ENCODE measurements at regions not wholly inside any gene's neighbourhood (a gene's known extent, or its start where the extent isn't known, plus 50 kb on each side); places are given as distances from the start of the nearest gene placed in this dataset.
"Not testable (repeated sequence)": the region's sequence is repeated elsewhere in the genome, so short reads cannot be mapped to it uniquely, and the experiment has no call there.

DNA sequence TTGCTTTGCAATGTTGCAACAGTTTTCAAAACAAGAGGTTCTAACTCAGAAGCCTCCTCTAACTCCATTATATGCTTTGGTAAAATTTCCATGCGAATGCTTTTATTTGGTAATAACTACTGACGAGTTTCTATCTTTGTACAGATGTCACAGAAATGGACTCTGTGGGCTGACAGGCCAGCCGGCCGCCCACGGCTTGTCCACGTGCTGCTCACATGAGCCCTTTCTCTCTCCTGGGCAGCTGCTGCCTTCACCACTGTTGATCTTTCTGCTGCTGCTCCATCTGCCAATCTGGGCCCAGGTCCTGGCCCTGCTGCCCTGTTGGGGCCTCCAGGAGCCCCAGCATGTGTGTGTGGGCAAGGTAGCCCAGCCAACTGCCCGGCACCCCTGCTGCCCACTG is 168.2 kb upstream of the TMEM132C start:
- DNase-seq: no peak

DNA sequence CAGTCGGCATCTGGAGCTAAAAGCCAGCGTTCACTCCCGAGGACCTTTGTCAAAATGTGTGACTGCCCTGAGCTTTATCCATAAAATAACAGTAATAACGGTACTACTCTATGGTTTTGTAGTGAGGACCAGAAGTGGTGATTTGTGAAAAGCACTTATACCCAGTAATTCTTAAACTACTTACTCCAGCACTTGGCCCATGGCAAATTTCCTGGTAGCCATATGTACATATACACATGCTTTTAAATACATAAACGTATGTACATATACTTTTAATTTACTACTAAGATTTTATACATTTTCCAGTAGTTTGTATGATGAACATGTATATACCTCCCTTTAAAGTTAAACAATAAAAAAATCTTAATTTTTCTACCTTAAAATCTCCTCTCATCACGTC is 163.8 kb upstream of the TMEM132C start:
- no peak for DNase-seq

GRCh38 chr12:128109236-128109635 is 157.7 kb upstream of the TMEM132C start:
- DNase-seq: no peak

GRCh38 chr12:128109636-128110035 is 157.3 kb upstream of the TMEM132C start:
- DNase-seq: no peak

DNA sequence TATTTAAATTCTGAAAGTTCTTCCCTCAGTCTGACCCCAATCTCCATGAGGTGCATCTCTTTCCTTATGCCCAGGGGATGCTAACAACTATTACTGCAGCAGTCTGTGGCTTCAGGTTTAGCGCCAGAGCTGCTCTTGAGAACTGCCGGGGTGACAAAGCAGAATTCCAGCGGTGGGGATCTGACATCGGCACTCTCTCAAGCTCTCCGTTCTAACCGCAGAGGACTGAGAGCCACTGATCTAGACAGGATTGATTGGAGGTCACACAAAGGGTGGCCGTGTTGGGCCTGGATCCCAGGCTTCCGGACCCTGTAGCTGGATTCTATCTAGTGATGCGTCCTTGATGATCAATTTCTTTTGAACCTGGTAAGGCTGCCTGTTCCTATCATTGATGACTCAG is 155.6 kb upstream of the TMEM132C start:
- DNase-seq: no peak

DNA sequence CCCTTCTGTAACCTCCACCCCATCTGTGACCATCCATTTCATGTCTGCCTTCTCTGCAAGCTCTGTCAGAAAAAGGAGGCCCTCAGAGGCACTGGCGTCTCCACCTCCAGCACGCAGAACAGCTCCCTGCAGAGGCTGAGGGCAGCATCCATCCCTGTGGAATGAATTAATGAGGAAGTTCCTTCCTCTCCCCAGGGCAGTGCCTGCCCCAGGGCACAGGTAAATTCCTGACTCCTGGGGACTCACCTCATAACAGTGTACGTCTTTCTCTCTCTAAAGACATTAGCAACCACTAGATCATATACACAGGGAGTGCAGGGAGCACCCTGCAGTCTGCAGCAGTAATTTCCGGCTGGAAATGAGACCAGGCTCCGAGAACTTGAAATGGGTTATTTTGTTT is 155.0 kb upstream of the TMEM132C start:
- DNase-seq: no peak

DNA sequence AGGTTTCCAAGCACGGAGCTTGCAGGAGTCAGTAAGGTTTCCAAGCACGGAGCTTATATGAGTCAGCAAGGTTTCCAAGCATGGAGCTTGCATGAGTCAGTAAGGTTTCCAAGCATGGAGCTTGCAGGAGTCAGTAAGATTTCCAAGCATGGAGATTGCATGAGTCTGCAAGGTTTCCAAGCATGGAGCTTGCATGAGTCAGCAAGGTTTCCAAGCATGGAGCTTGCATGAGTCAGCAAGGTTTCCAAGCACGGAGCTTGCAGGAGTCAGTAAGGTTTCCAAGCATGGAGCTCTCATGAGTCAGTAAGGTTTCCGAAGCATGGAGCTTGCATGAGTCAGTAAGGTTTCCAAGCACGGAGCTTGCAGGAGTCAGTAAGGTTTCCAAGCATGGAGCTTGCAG is 153.7 kb upstream of the TMEM132C start:
- not testable (repeated sequence) for DNase-seq

GRCh38 chr12:128114485-128114884 is 152.5 kb upstream of the TMEM132C start:
- DNase-seq: no peak

DNA sequence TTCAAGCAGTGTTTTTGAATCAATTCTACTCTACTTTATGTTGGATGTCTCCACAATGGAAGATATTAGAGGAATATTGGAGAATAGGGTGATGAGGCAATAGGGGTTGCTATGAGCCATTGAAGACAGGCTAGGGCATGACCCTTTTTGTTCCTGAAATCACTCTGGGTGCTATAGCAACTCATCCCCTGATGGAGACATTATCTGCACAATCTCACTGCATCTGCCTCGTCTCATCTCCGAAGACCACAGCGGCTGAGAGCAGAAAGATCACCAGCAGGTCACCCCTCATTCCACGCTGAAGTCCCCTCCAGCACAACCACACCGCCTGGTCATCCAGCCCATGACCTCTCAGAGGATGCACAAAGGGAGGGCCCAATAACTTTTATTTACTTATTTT is 150.4 kb upstream of the TMEM132C start:
- DNase-seq: no peak

DNA sequence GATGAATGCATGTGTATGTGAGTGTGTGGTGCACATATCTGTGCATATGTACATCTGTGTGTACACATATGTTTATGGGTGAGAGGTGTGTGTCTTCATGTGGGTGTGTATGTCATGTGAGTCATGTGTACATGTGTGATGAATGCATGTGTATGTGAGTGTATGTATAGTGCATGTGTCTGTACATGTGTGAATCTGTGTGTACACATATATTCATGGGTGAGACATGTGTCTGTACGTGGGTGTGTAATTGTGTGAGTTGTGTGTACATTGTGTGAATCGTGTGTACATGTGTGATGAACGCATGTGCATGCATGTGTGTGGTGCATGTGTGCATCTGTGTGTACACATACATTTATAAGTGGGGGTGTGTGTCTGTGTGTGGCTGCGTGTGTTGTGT is 146.9 kb upstream of the TMEM132C start:
- no peak for DNase-seq

DNA sequence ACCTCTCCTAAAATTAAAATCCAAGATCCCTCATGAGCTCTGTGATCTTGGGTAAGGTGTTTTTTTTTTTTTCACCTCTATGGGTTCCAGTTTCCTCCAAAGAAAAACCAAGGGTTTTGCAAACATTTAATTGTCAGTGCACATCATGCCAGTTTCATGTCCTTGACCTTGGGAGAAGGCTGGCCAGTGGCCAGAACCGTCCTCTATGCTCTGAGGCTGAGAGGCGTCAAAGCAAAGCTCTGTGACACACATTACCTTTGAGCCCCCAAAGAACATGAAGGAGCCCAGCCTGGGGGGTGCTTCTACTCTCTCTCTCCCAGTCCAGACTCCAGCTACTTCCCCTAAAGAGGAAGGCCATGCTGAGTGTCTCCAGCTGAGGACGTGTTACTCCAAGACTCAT is 145.5 kb upstream of the TMEM132C start:
- no peak for DNase-seq

DNA sequence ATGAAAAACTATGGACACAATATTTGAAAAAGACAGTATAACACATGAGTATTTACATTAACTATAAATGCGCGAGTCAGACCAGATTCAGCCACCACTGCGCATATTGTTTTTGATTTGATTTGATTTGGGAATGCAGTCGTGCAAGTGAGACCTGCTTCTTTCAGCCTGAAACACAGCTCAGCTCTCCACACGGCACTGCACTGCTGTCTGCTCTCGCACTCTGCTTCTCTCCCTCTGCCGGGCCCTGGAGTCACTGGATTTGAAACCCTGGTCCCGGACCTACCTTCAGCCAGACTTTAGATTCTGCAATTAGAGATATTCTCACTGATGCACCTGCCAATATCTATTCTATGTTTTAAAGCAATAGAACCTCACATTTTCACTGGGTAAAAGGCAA is 143.9 kb upstream of the TMEM132C start:
- no peak for DNase-seq

DNA sequence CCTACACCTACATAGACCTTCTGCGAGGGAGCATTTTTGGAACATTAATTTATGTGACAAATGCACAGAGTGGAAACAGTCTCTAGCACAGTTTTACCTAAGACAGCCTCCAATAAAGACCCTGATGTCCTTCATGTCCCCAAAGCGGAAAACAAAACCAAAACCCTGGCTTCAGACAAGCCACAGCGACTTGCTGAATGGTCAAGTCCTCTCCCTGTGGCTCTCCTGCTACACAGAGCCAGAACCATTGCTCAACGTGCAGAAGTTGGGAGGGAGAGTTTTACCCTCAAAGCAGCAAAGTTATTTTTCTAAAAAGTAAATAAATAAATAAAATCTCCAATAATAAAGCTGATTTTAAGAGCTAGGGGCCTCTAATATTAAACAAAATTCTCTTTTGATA is 135.0 kb upstream of the TMEM132C start:
- DNase-seq: no peak

DNA sequence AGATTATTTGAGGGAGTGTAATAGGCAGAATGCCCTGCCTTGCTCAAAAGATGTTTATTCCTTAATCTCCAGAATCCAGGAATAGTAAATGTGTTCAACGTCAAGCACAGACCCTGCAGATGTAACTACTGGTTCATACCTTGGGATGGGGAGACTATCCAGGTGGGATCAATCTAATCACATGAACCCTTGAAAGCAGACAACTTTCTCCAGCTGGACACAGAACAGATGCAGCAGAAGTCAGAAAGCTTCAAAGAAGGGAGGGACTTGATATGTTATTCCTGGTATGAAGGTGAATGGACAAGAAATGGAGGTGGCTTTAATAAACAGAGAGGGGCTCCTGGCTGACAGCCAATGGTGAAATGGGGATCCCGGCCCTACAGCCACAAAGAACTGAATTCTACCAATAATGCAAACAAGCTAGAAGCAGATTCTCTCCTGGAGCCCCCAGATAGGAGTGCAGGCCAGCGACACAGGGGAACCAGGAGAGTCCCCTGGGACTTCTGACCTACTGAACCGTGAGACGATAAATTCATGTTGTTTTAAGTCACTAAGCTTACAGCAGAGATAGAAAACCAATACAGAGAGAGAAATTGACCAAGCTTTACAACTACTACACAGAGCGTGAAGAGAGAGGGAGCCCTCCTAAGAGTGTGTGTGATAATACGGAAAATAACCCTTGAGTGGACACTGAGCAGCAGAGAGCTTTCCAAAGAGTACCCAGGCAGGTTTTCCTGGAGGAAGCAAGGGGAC is 133.5 kb upstream of the TMEM132C start:
- DNase-seq: no peak

- no peak for DNase-seq
These were observed 129.8 kb upstream of the TMEM132C start for GRCh38 chr12:128137140-128137539.

- DNase-seq: no peak
These were observed 128.8 kb upstream of the TMEM132C start for GRCh38 chr12:128138125-128138524.

DNA sequence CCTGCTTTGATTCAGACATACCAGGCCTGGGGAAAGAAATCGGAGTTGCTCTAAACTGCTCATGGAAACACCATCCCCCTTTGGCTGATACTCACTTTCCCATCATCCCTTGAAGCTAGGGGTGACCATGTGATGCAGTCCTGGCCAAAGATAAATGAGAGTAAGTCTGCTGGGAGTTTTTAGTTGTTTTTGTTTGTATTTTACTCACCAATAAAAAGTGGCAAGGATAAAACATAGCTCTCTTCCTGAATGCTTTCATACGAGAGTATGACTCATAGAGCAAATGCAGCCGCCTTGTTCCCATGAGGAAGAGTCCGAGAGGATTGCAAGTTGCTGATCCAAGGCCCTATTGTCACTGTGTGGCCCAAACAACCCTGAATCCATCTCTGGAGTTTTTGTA is 126.4 kb upstream of the TMEM132C start:
- DNase-seq: no peak

- no peak for DNase-seq
These were observed 116.0 kb upstream of the TMEM132C start for GRCh38 chr12:128150961-128151360.

DNA sequence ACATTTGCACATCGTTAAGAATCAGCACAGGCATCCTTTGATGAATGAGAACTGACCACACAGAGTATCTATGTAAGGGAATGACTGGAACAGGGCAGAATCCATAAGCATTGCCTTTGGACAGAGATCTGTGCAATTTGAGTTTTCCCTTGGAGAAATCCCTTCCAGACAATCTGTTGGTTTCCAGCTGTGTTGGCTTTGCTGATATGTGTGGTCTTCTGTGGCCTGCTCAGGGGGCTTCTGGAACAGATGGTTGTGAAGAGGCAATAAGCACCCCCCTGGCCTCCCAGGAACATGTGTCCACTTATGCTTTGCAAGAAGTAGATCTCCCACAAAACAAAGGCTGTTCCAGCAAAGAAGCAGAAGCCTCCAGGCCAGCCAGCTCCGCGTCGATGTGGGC is 111.4 kb upstream of the TMEM132C start:
- DNase-seq: no peak

- no peak for DNase-seq
These were observed 103.9 kb upstream of the TMEM132C start for GRCh38 chr12:128163086-128163485.

DNA sequence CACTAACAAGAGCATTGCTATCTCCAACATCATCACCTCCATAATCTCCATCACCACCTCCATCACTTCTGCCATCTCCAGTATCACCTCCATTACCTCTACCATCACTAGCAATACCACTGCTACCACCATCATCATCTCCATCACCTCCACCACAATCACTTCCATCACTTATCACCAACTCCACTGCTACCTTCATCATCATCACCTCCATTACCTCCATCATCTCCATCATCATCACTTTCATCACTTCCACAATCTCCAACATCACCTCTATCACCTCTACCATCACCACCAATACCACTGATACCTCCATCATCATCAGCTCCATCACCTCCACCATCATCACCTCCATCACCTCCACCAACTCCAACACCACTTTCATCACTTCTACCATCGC is 102.4 kb upstream of the TMEM132C start:
- no peak for DNase-seq

- DNase-seq: no peak
These were observed 101.6 kb upstream of the TMEM132C start for GRCh38 chr12:128165387-128165786.

GRCh38 chr12:128168273-128168672 is 98.7 kb upstream of the TMEM132C start:
- DNase-seq: no peak

DNA sequence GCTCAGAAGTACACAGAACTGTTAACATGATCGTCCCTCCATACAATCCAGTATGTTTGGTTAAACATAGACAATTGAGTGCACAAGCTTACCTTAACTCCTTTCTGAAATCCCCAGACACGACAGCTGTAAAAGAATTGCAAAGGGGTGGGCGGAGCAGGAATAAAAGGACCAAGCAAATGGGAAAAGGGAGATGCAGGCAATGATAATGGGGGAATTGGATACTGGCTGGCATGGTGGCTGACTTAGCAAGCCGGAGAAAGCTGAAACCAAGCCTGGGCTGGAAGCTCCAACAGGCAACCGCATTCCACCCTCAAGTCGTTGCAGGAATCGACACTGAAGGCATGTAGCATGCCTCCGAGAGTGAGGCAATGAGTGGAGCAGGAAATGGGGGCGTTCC is 96.8 kb upstream of the TMEM132C start:
- no peak for DNase-seq

- no peak for DNase-seq
These were observed 88.4 kb upstream of the TMEM132C start for GRCh38 chr12:128178565-128178964.

Data from midbrain (tissue), 1 donor.